Endodermal cell (in vitro differentiated cells): ENCODE measurements at regions not wholly inside any gene's neighbourhood (a gene's known extent, or its start where the extent isn't known, plus 50 kb on each side); places are given as distances from the start of the nearest gene placed in this dataset.

Source experiments
- DNase-seq: peaks from one replicate; pipeline ENCODE4 v3.0.0-alpha.2; 2017
- H3K27ac ChIP-seq: 2 replicates; pipeline ENCODE4 v1.5.1; 2013; ENCODE audit warnings: mild to moderate bottlenecking, low read depth, low read length, moderate library complexity
- H3K27me3 ChIP-seq: 2 replicates; pipeline ENCODE4 v1.6.1; 2013; ENCODE audit warnings: mild to moderate bottlenecking, low read length, moderate library complexity; ENCODE audit not compliant: insufficient read depth, control insufficient read depth, poor library complexity, severe bottlenecking
- H3K36me3 ChIP-seq: 2 replicates; pipeline ENCODE4 v1.7.0; 2013; ENCODE audit warnings: mild to moderate bottlenecking, low read length, moderate library complexity; ENCODE audit not compliant: control insufficient read depth, insufficient read depth
- H3K4me1 ChIP-seq: one replicate; pipeline ENCODE4 v1.7.0; 2013; ENCODE audit warnings: low read length; ENCODE audit not compliant: control insufficient read depth, insufficient read depth
- H3K4me3 ChIP-seq: 2 replicates; pipeline ENCODE4 v1.5.1; 2013; ENCODE audit warnings: mild to moderate bottlenecking, low read length, moderate library complexity
- H3K9ac ChIP-seq: 2 replicates; pipeline ENCODE4 v1.6.1; 2013; ENCODE audit warnings: mild to moderate bottlenecking, low read length, moderate library complexity; ENCODE audit not compliant: poor library complexity, severe bottlenecking; ENCODE audit errors: extremely low read depth
- H3K9me3 ChIP-seq: 2 replicates; pipeline ENCODE4 v1.6.1; 2013; ENCODE audit warnings: mild to moderate bottlenecking, low read length, moderate library complexity; ENCODE audit not compliant: control insufficient read depth
- H3K27ac Mint-ChIP-seq: 2 replicates; pipeline ENCODE4 v1.8.0; 2020; ENCODE audit warnings: mixed read lengths
- H3K27me3 Mint-ChIP-seq: 2 replicates; pipeline ENCODE4 v1.8.0; 2021; ENCODE audit warnings: mild to moderate bottlenecking, mixed read lengths; ENCODE audit not compliant: insufficient read depth
- H3K36me3 Mint-ChIP-seq: 2 replicates; pipeline ENCODE4 v1.8.0; 2020; ENCODE audit warnings: low read depth, mixed read lengths
- H3K4me1 Mint-ChIP-seq: 2 replicates; pipeline ENCODE4 v1.8.0; 2020; ENCODE audit warnings: mixed read lengths
- H3K4me3 Mint-ChIP-seq: 2 replicates; pipeline ENCODE4 v1.8.0; 2020; ENCODE audit warnings: mild to moderate bottlenecking, moderate library complexity, mixed read lengths
- H3K9me3 Mint-ChIP-seq: 2 replicates; pipeline ENCODE4 v1.8.0; 2020; ENCODE audit warnings: mild to moderate bottlenecking, mixed read lengths
- WGBS, 2 experiments: methylation state at CpG; one replicate each; pipeline versions ENCODE4 v1.1.5 to v1.1.7; 2013; ENCODE audit warnings: missing lambda C conversion rate in 2 of 2, mixed read lengths in 1 of 2; ENCODE audit not compliant: insufficient coverage in 1 of 2, insufficient read length in 1 of 2; 5-methylcytosine and 5-hydroxymethylcytosine counted together
- TF ChIP-seq, protein P1 (sequence below): fragments of 200-600 bp; sonication (generic); conservative IDR thresholded peaks from 2 replicates; pipeline ENCODE4 v1.5.0; 2021; ENCODE audit warnings: antibody characterized with exemption, mild to moderate bottlenecking

DNA sequence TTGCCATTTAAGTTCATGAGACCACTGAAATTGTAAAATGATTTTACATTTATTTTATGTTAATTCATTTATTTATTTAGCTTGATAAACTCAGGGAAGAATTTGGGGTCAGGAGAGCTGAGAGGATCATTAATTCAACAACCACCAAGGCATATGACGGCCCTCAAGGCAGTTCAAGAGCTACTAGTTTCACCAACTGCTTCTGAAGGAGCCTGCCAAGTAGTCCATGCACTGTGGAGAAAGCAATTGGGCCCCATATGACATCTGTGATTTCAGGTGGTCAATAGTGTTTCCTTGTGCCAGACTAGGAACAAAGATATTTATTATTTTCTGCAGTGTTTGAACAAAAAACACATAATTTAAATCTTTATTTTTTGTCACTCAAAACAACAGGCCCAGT lies 236.4 kb downstream of the CASP12 start:
- H3K27ac ChIP-seq, result no peak overlapping the region
- H3K4me1 ChIP-seq, result no peaks in the 10 kb centered on the region
- Mint-ChIP-seq H3K9me3 (peaks cover 3% of the 10 kb centered on the region), H3K4me3 (no peak overlapping the region), H3K27me3 (no peaks in the 10 kb centered on the region), H3K36me3 (no peaks in the 10 kb centered on the region), H3K27ac (no peak overlapping the region), H3K4me1 (no peaks in the 10 kb centered on the region)
- no peak overlapping the region for H3K9ac ChIP-seq
- H3K27me3 ChIP-seq, result no peaks in the 10 kb centered on the region
- TF ChIP-seq, protein P1, sequence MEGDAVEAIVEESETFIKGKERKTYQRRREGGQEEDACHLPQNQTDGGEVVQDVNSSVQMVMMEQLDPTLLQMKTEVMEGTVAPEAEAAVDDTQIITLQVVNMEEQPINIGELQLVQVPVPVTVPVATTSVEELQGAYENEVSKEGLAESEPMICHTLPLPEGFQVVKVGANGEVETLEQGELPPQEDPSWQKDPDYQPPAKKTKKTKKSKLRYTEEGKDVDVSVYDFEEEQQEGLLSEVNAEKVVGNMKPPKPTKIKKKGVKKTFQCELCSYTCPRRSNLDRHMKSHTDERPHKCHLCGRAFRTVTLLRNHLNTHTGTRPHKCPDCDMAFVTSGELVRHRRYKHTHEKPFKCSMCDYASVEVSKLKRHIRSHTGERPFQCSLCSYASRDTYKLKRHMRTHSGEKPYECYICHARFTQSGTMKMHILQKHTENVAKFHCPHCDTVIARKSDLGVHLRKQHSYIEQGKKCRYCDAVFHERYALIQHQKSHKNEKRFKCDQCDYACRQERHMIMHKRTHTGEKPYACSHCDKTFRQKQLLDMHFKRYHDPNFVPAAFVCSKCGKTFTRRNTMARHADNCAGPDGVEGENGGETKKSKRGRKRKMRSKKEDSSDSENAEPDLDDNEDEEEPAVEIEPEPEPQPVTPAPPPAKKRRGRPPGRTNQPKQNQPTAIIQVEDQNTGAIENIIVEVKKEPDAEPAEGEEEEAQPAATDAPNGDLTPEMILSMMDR, result no peak
- no peak for DNase-seq
- 81 to 83% methylated on average over 1 of the region's 1 CpG for WGBS, 2 experiments
- no peaks in the 10 kb centered on the region for H3K36me3 ChIP-seq
- H3K9me3 ChIP-seq, result no peaks in the 10 kb centered on the region
- H3K4me3 ChIP-seq, result no peak overlapping the region

DNA sequence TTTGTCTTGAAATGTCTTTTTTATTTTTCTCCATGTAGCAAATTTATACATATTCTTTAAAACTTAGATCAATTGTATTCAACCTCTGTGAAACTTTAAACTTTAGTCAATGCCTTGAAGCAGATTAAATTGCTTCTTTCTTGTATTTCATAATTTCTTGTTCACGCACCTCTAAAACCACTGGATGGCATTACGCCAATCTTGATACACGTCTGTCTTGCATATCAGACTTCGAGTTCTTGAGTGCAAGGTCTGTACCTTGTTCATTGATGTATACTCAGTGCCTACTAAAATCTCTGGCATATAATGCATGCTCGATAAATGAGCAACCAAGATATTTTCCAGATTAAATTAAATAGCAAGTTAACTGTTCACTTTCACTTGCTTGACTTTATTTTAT lies 236.8 kb downstream of the CASP12 start:
- no peak overlapping the region for H3K27ac ChIP-seq
- no peaks in the 10 kb centered on the region for H3K4me1 Mint-ChIP-seq
- no peaks in the 10 kb centered on the region for H3K36me3 Mint-ChIP-seq
- WGBS, 2 experiments, result 97 to 100% methylated on average over 5 of the region's 5 CpGs
- H3K9me3 Mint-ChIP-seq, result peaks cover 3% of the 10 kb centered on the region
- H3K4me3 Mint-ChIP-seq, result no peak overlapping the region
- H3K27ac Mint-ChIP-seq, result no peak overlapping the region
- no peaks in the 10 kb centered on the region for H3K27me3 Mint-ChIP-seq
- no peak overlapping the region for H3K9ac ChIP-seq
- H3K27me3 ChIP-seq, result no peaks in the 10 kb centered on the region
- TF ChIP-seq, protein P1, result no peak
- no peaks in the 10 kb centered on the region for H3K9me3 ChIP-seq
- H3K4me1 ChIP-seq, result no peaks in the 10 kb centered on the region
- H3K4me3 ChIP-seq, result no peak overlapping the region
- DNase-seq, result no peak
- no peaks in the 10 kb centered on the region for H3K36me3 ChIP-seq

DNA sequence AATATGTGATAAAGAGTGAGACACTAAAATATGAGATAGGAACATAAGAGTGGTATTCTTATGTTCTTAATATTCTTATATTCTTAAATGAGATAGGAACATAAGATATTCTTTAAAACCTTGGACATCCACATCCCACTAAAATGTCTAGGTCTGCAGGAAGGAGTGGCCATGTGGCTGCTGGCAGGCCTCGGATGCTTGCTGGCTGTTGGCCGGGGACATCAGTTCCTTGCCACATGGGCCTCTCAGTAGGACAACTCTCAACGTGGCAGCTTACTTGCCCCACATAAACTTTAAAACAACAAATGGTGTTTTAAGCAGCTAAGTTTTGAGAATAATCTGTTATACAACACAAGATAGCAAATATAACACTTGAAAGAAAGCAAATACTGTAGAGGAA lies 240.1 kb downstream of the CASP12 start:
- peaks cover 3% of the 10 kb centered on the region for H3K9me3 Mint-ChIP-seq
- WGBS, 2 experiments, result 97 to 100% methylated on average over 1 to 3 of the region's 3 CpGs
- no peak for DNase-seq
- Histone ChIP-seq H3K4me1 (no peaks in the 10 kb centered on the region), H3K9me3 (no peaks in the 10 kb centered on the region), H3K27ac (no peak overlapping the region), H3K4me3 (no peak overlapping the region), H3K36me3 (no peaks in the 10 kb centered on the region), H3K9ac (no peak overlapping the region), H3K27me3 (no peaks in the 10 kb centered on the region)
- TF ChIP-seq, protein P1, result no peak
- H3K36me3 Mint-ChIP-seq, result no peaks in the 10 kb centered on the region
- H3K4me3 Mint-ChIP-seq, result no peak overlapping the region
- no peak overlapping the region for H3K27ac Mint-ChIP-seq
- H3K27me3 Mint-ChIP-seq, result no peaks in the 10 kb centered on the region
- peaks cover 3% of the 10 kb centered on the region for H3K4me1 Mint-ChIP-seq
